Activated CD4-positive, alpha-beta memory T cell treated with anti-CD3 and anti-CD28 coated beads, Interleukin-2, amount 10 ng/mL, durations not matched to agents 7 days and 5 days (primary cell): ENCODE measurements at regions not wholly inside any gene's neighbourhood (a gene's known extent, or its start where the extent isn't known, plus 50 kb on each side); places are given as distances from the start of the nearest gene placed in this dataset.
"Not testable (repeated sequence)": the region's sequence is repeated elsewhere in the genome, so short reads cannot be mapped to it uniquely, and the experiment has no call there.

Source experiments
- CTCF ChIA-PET: fragments of 350-600 bp; sonication (Branson Sonifier 250); formaldehyde crosslinking; loops from one replicate; lab custom pipeline; 2021; ENCODE audit warnings: antibody characterized with exemption, inconsistent platforms; lab: Charles Lee
- POLR2A ChIA-PET: fragments of 350-600 bp; sonication (Branson Sonifier 250); formaldehyde crosslinking; loops from one replicate; lab custom pipeline; 2021; ENCODE audit warnings: antibody characterized with exemption; lab: Charles Lee
- DNase-seq: peaks from one replicate; pipeline ENCODE4 v3.0.0-alpha.2; 2020
- H3K27ac Mint-ChIP-seq: one replicate; pipeline ENCODE4 v1.8.0; 2021; ENCODE audit warnings: mild to moderate bottlenecking, mixed read lengths
- H3K27me3 Mint-ChIP-seq: one replicate; pipeline ENCODE4 v1.8.0; 2021; ENCODE audit warnings: mixed read lengths
- H3K36me3 Mint-ChIP-seq: one replicate; pipeline ENCODE4 v1.8.0; 2021; ENCODE audit warnings: low read depth, mixed read lengths
- H3K4me1 Mint-ChIP-seq: one replicate; pipeline ENCODE4 v1.8.0; 2021; ENCODE audit warnings: mixed read lengths
- H3K4me3 Mint-ChIP-seq: one replicate; pipeline ENCODE4 v1.8.0; 2021; ENCODE audit warnings: mild to moderate bottlenecking, mixed read lengths
- H3K9me3 Mint-ChIP-seq: one replicate; pipeline ENCODE4 v1.8.0; 2021; ENCODE audit warnings: mixed read lengths

- Mint-ChIP-seq H3K27ac (no peak overlapping the region), H3K36me3 (no peaks in the 10 kb centered on the region), H3K9me3 (no peaks in the 10 kb centered on the region), H3K4me3 (no peak overlapping the region), H3K27me3 (peaks cover 36% of the 10 kb centered on the region), H3K4me1 (no peaks in the 10 kb centered on the region)
- ChIA-PET POLR2A (no interaction called here), CTCF (no interaction called here)
- no peak for DNase-seq
These were observed 60.2 kb downstream of the LSMEM1 start for GRCh38 chr7:112540839-112541577.

DNA sequence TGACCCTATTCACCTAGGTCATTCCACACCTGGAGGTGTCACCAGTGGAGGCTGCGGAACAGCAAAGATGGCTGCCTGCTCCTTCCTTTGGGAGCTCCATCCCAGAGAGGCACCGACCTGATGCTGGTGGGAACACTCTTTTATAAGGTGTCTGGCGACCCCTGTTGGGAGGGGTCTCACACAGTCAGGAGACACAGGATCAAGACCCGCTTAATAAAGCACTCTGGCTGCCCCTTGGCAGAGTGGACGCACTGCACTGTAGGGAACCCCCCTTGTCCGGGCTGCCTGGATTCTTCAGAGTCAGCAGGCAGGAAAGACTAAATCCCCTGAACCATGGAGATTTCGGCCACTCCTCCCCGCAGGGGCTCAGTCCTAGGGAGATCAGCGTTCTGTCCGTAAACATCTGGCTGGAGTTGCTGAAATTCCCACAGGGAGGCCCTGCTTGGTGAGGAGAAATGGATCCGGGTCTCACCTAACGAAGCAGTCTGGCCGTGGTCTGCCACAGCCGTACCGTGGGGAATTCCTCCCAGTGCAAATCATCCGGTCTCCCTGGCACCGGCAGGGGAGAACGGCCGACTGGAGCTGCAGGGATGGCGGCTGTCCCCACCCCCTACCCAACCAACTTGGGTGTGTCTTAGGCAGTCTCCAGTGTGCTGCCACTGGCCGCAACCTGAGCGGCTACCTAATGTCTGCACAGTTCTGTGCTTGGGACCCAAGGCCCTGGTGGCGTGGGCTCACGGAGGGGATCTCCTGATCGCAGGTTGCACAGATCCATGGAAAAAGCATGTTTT is 66.1 kb downstream of the LSMEM1 start:
- no peaks in the 10 kb centered on the region for H3K4me1 Mint-ChIP-seq
- CTCF ChIA-PET = no interaction called here
- no peaks in the 10 kb centered on the region for H3K9me3 Mint-ChIP-seq
- H3K27ac Mint-ChIP-seq = no peak overlapping the region
- H3K36me3 Mint-ChIP-seq = no peaks in the 10 kb centered on the region
- H3K27me3 Mint-ChIP-seq = peaks cover 33% of the 10 kb centered on the region
- DNase-seq = no peak
- no peak overlapping the region for H3K4me3 Mint-ChIP-seq
- POLR2A ChIA-PET = no interaction called here

- ChIA-PET POLR2A (no interaction called here), CTCF (no interaction called here)
- DNase-seq = no peak
- Mint-ChIP-seq H3K27ac (no peak overlapping the region), H3K27me3 (peaks cover 33% of the 10 kb centered on the region), H3K36me3 (no peaks in the 10 kb centered on the region), H3K9me3 (no peaks in the 10 kb centered on the region), H3K4me1 (no peaks in the 10 kb centered on the region), H3K4me3 (no peak overlapping the region)
These were observed 67.1 kb downstream of the LSMEM1 start for GRCh38 chr7:112547916-112548315.

DNA sequence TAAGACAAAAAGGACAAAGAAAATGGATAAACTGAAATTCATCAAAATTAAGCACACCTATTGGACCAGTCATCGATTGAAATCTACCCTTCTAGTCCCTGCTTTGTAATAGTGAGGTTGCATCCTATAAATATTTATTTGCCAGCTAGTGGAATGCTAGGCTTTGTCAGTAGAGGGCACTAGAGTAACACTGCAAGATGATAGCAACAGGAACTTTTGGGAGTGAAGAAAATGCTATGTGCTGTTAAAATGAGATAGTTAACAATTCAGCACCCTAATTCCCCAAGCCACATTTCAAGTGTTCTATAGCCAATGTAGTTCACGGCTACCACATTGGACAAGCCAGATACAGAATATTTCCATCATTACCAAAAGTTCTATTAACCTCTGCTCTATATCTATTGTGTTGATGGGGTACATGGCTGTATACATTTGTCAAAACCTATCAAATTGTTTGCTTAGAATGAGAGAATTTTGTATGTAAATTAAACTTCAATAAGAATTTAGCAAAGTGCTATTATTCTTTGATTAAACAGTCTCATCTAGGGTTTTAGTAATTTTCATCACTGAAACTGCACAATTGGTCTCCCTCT is 69.8 kb downstream of the LSMEM1 start:
- H3K27me3 Mint-ChIP-seq = peaks cover 13% of the 10 kb centered on the region
- H3K4me3 Mint-ChIP-seq = no peak overlapping the region
- H3K36me3 Mint-ChIP-seq = no peaks in the 10 kb centered on the region
- H3K9me3 Mint-ChIP-seq = no peaks in the 10 kb centered on the region
- no peak overlapping the region for H3K27ac Mint-ChIP-seq
- ChIA-PET CTCF (interaction anchor here (0.9 to 2.3 kb wide), 10 partner anchors 8 to 877 kb away, joined by 3 to 20 read pairs (median 5); no protein-coding TSS in a partner anchor), POLR2A (no interaction called here)
- DNase-seq = no peak
- H3K4me1 Mint-ChIP-seq = no peaks in the 10 kb centered on the region

- not testable (repeated sequence) for H3K4me3 Mint-ChIP-seq, H3K4me1 Mint-ChIP-seq
These were observed 70.7 kb downstream of the LSMEM1 start for GRCh38 chr7:112551521-112551920.

GRCh38 chr7:112554591-112554990 is 73.8 kb downstream of the LSMEM1 start:
- Mint-ChIP-seq H3K36me3 (no peaks in the 10 kb centered on the region), H3K9me3 (no peaks in the 10 kb centered on the region), H3K4me1 (peaks cover 11% of the 10 kb centered on the region), H3K4me3 (no peak overlapping the region), H3K27ac (no peak overlapping the region), H3K27me3 (peaks cover 1% of the 10 kb centered on the region)
- no peak for DNase-seq
- POLR2A ChIA-PET = no interaction called here
- CTCF ChIA-PET = no interaction called here

More at GRCh38 chr7:112551521-112551920, 70.7 kb downstream of the LSMEM1 start:
- H3K27ac Mint-ChIP-seq, POLR2A ChIA-PET, H3K27me3 Mint-ChIP-seq, DNase-seq, H3K9me3 Mint-ChIP-seq, H3K36me3 Mint-ChIP-seq: not testable (repeated sequence)
- CTCF ChIA-PET = interaction anchor here (2.3 kb wide), 1 partner anchor 347 kb away, joined by 20 read pairs; no protein-coding TSS in a partner anchor

GRCh38 chr7:112556633-112557032 is 75.8 kb downstream of the LSMEM1 start:
- no peak for DNase-seq
- Mint-ChIP-seq H3K4me1 (peaks cover 11% of the 10 kb centered on the region), H3K4me3 (no peak overlapping the region), H3K9me3 (no peaks in the 10 kb centered on the region), H3K36me3 (no peaks in the 10 kb centered on the region), H3K27ac (no peak overlapping the region), H3K27me3 (no peaks in the 10 kb centered on the region)
- ChIA-PET POLR2A (no interaction called here), CTCF (no interaction called here)

DNA sequence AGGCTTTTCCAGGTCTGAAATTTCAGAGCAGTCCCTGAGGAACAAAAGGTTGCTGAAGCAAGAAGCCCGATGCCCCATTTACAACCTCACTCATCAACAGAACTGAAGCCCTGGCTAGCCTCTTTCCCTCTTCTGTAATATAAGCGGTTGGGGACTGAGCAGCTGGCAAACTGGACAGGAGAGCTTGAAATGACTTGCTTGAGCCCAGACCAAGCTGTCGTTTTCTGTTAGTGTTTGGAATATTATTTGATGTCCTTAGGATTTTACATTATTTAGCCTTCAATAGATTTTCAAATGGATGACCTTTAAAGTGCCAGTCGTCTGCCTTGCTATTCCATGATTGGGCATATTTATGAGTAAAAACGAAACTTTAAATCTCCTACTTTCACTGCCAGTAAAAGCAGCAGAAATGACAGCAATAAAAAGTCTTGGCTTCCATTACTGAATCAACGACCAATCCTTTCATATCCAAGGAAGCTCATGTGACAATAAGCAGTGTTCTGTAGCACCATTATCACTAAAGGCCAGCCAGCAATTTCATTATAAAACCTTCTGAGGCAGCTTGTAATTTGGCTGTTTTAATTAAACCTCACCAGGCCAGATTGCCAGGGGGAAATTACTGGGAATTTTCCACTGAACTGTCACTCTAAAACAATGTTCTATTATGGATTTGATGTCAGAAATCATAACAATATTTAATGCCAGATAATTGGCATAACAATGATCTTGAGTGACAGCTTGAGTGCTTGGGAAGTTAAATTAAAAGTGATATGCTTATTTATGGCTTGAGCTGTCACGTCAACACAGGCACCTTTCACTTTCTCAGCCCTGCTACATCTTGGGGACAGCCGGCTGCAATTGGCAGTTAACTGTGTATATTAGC is 85.9 kb downstream of the LSMEM1 start:
- DNase-seq = no peak
- ChIA-PET POLR2A (no interaction called here), CTCF (interaction anchor here (0.5 kb wide), 1 partner anchor 241 kb away, joined by 3 read pairs; no protein-coding TSS in a partner anchor)
- no peaks in the 10 kb centered on the region for H3K9me3 Mint-ChIP-seq
- H3K4me3 Mint-ChIP-seq = no peak overlapping the region
- H3K27me3 Mint-ChIP-seq = peaks cover 2% of the 10 kb centered on the region
- H3K36me3 Mint-ChIP-seq = no peaks in the 10 kb centered on the region
- no peaks in the 10 kb centered on the region for H3K4me1 Mint-ChIP-seq
- H3K27ac Mint-ChIP-seq = no peak overlapping the region

DNA sequence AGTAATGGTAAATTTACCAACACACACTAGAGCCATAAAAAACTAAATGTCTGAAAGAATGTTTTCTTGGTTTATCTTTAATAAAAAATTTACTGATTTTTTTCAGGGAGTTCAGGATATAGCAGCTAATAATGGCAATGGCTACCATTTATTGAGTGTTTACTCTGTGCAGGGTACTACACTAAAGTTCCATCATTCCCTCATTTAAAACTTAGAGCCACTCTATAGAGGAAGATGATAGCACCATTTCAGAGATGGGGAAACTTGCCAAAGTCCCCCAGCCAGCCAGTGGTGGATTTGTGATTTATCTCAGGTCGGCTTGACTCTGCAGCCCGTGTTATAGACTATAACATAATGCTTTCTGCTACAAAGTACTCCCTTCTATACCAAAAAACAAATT is 86.6 kb downstream of the LSMEM1 start:
- Mint-ChIP-seq H3K4me3 (no peak overlapping the region), H3K4me1 (no peaks in the 10 kb centered on the region), H3K27me3 (peaks cover 2% of the 10 kb centered on the region), H3K9me3 (no peaks in the 10 kb centered on the region), H3K36me3 (no peaks in the 10 kb centered on the region), H3K27ac (no peak overlapping the region)
- no peak for DNase-seq
- ChIA-PET CTCF (interaction anchor here (0.5 kb wide), 1 partner anchor 240 kb away, joined by 3 read pairs; no protein-coding TSS in a partner anchor), POLR2A (no interaction called here)

DNA sequence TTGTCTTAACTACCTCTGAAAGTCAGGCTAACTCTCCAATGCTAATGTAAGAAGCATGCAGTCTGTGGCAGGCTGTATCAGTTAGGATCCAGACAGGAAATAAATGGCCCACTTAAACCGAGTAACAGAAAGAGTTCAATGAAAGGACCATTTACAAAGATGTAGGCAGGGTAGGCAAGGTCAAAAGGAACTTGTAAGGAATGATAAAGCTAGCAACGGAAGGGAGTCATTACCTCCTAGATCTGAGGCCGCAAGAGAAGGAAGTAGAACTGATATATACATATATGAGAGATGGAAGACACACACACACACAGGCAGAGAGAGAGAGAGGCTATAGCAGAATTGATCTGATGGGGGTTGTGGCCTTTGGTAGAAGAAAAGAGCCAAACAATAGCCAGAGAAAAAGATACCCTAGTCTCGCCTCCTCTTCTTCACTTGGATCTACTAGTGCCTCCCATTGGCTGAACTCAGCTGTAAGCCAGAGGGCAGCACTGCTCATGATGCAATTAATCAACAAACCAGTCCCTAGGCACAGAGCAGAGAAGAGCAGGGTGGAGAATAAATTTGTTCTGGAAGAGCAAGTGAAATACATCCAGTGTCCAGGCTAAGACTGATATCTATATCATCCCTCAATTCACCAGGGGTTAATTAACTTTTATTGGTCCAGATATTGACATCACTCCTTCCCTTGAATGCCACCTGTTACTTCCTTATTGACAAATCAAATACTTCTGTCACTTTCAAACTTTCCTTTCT is 91.2 kb downstream of the LSMEM1 start:
- no peaks in the 10 kb centered on the region for H3K36me3 Mint-ChIP-seq
- H3K27me3 Mint-ChIP-seq = no peaks in the 10 kb centered on the region
- H3K4me3 Mint-ChIP-seq = no peak overlapping the region
- peaks cover 3% of the 10 kb centered on the region for H3K9me3 Mint-ChIP-seq
- no peaks in the 10 kb centered on the region for H3K4me1 Mint-ChIP-seq
- POLR2A ChIA-PET = no interaction called here
- CTCF ChIA-PET = no interaction called here
- no peak for DNase-seq
- H3K27ac Mint-ChIP-seq = no peak overlapping the region

DNA sequence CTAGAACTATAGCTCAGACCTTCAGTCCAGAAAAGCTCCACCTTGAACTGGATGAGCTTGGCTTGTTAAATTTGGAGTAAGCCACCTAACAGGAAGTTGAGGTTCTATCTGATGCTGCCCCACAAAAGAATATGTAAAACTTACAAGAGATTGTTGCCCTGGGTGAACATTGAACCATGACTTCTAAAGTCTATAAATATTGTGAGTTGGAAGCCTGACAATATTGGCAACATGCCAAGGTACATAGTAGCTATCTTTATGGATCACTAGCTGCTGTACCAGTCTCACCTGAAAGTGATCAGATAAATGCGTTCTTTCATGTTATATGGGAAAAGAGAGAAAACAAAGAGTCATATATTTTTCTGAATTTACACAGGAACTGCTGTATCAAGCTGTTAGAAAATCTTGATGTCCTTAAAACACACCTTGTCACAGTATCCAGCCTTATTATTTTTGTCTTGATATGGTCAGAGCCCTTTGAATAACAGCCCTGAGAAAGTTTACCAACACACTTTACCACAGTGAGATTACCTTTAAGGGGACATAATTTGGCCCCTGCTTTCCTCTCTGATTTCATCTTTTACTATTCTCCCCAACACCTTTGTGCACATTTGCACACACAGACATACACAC is 92.0 kb downstream of the LSMEM1 start:
- DNase-seq = no peak
- Mint-ChIP-seq H3K4me1 (no peaks in the 10 kb centered on the region), H3K9me3 (peaks cover 3% of the 10 kb centered on the region), H3K27me3 (no peaks in the 10 kb centered on the region), H3K4me3 (no peak overlapping the region), H3K36me3 (no peaks in the 10 kb centered on the region), H3K27ac (no peak overlapping the region)
- ChIA-PET CTCF (no interaction called here), POLR2A (no interaction called here)
